GM12878 (cell line): ENCODE measurements at regions not wholly inside any gene's neighbourhood (a gene's known extent, or its start where the extent isn't known, plus 50 kb on each side); places are given as distances from the start of the nearest gene placed in this dataset.

Source experiments
- CEBPB ChIP-seq, 2 experiments: fragments of 150-350 bp in 1 of 2; IDR thresholded peaks; 2 replicates each; pipeline ENCODE4 v1.6.1; 2012 to 2014; ENCODE audit warnings: low read depth in 2 of 2, low read length in 2 of 2, borderline replicate concordance in 1 of 2, inconsistent platforms in 1 of 2
- CREB1 ChIP-seq: IDR thresholded peaks from 2 replicates; pipeline ENCODE4 v1.6.1; 2012; ENCODE audit warnings: low read depth, mild to moderate bottlenecking, inconsistent platforms
- FOXM1 ChIP-seq: IDR thresholded peaks from 2 replicates; pipeline ENCODE4 v1.6.1; 2012; ENCODE audit warnings: low read depth, mild to moderate bottlenecking, inconsistent platforms, low read length, moderate library complexity
- GABPA ChIP-seq: IDR thresholded peaks from 2 replicates; pipeline ENCODE4 v1.6.1; 2014; ENCODE audit warnings: antibody characterized with exemption, low read depth, mild to moderate bottlenecking, inconsistent platforms
- SPI1 ChIP-seq: IDR thresholded peaks from 2 replicates; pipeline ENCODE4 v1.6.1; 2011; ENCODE audit warnings: low read depth, mild to moderate bottlenecking, low read length, moderate library complexity, borderline replicate concordance; ENCODE audit not compliant: insufficient read depth

DNA sequence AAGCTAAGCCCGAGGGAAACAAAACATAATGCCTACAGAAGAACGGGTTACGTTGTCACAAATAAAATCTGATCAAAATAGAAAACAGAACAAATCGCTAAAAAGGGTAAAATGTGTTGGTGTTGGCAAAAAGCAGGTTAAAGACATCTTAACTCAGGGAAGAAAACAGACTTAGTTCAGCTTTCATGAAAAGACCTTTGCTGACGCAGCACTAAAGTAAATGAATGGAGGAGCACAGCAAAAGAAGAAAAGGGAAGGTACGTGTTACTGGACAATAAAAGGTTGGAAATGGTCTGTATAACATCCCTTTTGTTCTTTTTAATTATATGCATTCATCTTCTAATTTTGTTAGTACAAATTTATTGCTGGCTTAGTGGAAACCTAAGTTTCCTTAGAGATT is 117.4 kb upstream of the DSEL start:
- TF ChIP-seq FOXM1 (no peak), SPI1 (no peak), GABPA (no peak), CREB1 (no peak), CEBPB (IDR thresholded peaks at IDR 0.05; ENCODE audit: borderline replicate concordance in 1 of 2, low read depth in 2 of 2, low read length in 2 of 2) (no peak)
